ENCODE measurements at regions not wholly inside any gene's neighbourhood (a gene's known extent, or its start where the extent isn't known, plus 50 kb on each side); places are given as distances from the start of the nearest gene placed in this dataset.

DNA sequence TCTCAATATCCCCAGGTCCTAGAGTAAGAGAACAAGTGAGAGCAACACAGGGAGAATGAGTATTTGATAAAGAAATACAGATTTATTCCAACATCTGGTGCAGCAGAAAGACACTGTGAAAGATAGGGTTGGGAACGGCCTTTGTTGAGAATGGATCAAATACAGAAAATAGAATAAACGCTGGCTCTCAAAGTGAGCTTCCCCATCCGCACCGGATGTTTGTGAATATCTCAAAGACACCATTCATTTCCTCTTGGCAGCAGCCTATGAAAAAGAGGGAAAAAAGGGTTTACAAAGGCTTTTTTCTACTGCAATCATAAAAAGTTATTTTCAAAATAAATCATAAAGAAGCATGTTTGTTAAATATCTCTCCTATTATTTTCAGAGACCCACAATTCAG lies 279.3 kb downstream of the CASP12 start (continued):
- TF ChIP-seq, protein P1, sequence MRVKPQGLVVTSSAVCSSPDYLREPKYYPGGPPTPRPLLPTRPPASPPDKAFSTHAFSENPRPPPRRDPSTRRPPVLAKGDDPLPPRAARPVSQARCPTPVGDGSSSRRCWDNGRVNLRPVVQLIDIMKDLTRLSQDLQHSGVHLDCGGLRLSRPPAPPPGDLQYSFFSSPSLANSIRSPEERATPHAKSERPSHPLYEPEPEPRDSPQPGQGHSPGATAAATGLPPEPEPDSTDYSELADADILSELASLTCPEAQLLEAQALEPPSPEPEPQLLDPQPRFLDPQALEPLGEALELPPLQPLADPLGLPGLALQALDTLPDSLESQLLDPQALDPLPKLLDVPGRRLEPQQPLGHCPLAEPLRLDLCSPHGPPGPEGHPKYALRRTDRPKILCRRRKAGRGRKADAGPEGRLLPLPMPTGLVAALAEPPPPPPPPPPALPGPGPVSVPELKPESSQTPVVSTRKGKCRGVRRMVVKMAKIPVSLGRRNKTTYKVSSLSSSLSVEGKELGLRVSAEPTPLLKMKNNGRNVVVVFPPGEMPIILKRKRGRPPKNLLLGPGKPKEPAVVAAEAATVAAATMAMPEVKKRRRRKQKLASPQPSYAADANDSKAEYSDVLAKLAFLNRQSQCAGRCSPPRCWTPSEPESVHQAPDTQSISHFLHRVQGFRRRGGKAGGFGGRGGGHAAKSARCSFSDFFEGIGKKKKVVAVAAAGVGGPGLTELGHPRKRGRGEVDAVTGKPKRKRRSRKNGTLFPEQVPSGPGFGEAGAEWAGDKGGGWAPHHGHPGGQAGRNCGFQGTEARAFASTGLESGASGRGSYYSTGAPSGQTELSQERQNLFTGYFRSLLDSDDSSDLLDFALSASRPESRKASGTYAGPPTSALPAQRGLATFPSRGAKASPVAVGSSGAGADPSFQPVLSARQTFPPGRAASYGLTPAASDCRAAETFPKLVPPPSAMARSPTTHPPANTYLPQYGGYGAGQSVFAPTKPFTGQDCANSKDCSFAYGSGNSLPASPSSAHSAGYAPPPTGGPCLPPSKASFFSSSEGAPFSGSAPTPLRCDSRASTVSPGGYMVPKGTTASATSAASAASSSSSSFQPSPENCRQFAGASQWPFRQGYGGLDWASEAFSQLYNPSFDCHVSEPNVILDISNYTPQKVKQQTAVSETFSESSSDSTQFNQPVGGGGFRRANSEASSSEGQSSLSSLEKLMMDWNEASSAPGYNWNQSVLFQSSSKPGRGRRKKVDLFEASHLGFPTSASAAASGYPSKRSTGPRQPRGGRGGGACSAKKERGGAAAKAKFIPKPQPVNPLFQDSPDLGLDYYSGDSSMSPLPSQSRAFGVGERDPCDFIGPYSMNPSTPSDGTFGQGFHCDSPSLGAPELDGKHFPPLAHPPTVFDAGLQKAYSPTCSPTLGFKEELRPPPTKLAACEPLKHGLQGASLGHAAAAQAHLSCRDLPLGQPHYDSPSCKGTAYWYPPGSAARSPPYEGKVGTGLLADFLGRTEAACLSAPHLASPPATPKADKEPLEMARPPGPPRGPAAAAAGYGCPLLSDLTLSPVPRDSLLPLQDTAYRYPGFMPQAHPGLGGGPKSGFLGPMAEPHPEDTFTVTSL (CRISPR knock-in tag; IDR thresholded peaks at IDR 0.05; ENCODE audit: borderline replicate concordance), result no peak
- TF ChIP-seq HNRNPK (IDR thresholded peaks at IDR 0.05; ENCODE audit: low read depth, low read length, poor library complexity, severe bottlenecking) (no peak), ZNF670 (CRISPR knock-in tag; IDR thresholded peaks at IDR 0.05; ENCODE audit: borderline replicate concordance) (no peak)

DNA sequence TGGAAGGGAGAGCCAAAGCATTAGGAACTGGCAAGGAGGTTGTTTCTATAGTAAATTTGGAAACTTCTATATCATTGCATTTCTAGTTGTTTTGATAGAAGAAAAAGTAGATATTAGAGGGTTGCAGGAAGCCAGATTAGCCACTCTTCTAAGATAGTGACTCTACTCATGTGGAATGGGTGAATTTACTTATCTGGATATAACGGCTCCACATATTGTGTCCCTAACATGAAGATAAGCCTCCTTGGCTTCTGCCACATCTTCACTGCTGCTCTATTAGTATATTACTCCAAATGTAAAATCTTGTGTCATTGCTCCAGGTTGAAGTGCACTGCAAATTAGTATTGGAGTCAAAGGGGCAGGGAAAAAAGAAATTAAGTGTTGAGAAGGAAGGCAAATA lies 283.3 kb downstream of the CASP12 start:
- ATAC-seq (no peak), FAIRE-seq (no peak), DNase-seq (ENCODE audit: low spot score) (no peak)
- Histone ChIP-seq H3K4me2 (ENCODE audit: low read depth, low read length) (no peak overlapping the region), H4K20me1 (ENCODE audit: insufficient read depth, low read length) (no peaks in the 10 kb centered on the region), H3K79me2 (ENCODE audit: insufficient read depth, low read length) (no peaks in the 10 kb centered on the region), H3K27me3 (ENCODE audit: control insufficient read depth in 1 of 2, insufficient read depth in 2 of 2, low read length in 2 of 2) (no peaks in the 10 kb centered on the region), H2AFZ (ENCODE audit: low read length) (no peak overlapping the region), H3K9me3 (ENCODE audit: low read length) (peaks cover 7% of the 10 kb centered on the region; the same call in 1 of the 2 replicates), H3K27ac (ENCODE audit: extremely low read length, insufficient read depth, low read length) (no peak overlapping the region), H3K4me1 (ENCODE audit: insufficient read depth, low read length) (no peaks in the 10 kb centered on the region), H3K4me3 (replicated peaks in 1 of 3; ENCODE audit: insufficient read depth in 1 of 3, low read depth in 2 of 3, low read length in 3 of 3) (no peak overlapping the region), H3K9ac (ENCODE audit: insufficient read depth, low read depth, low read length) (no peak overlapping the region), H3K36me3 (replicated peaks in 1 of 2; ENCODE audit: control insufficient read depth in 1 of 2, insufficient read depth in 2 of 2, low read length in 2 of 2) (no peaks in the 10 kb centered on the region)
- ChIA-PET POLR2A (no interaction called here), CTCF (ENCODE audit: low intra/inter-chr PET ratio, low total read pairs) (no interaction called here)
- TF ChIP-seq NR2F1 (CRISPR knock-in tag; IDR thresholded peaks at IDR 0.05), result no peak
- TF ChIP-seq FOSL2 (CRISPR knock-in tag; IDR thresholded peaks at IDR 0.05), result no peak
- TF ChIP-seq, protein P2, sequence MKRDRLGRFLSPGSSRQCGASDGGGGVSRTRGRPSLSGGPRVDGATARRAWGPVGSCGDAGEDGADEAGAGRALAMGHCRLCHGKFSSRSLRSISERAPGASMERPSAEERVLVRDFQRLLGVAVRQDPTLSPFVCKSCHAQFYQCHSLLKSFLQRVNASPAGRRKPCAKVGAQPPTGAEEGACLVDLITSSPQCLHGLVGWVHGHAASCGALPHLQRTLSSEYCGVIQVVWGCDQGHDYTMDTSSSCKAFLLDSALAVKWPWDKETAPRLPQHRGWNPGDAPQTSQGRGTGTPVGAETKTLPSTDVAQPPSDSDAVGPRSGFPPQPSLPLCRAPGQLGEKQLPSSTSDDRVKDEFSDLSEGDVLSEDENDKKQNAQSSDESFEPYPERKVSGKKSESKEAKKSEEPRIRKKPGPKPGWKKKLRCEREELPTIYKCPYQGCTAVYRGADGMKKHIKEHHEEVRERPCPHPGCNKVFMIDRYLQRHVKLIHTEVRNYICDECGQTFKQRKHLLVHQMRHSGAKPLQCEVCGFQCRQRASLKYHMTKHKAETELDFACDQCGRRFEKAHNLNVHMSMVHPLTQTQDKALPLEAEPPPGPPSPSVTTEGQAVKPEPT (CRISPR knock-in tag; IDR thresholded peaks at IDR 0.05; ENCODE audit: low read depth), result no peak
- TF ChIP-seq PAF1 (CRISPR knock-in tag; IDR thresholded peaks at IDR 0.05), result no peak
- TF ChIP-seq ZNF546 (CRISPR knock-in tag; conservative IDR thresholded peaks at IDR 0.05), result no peak
- TF ChIP-seq SNRNP70 (IDR thresholded peaks at IDR 0.05; ENCODE audit: low read depth, low read length), result no peak
- no peak for TF ChIP-seq ZSCAN9 (CRISPR knock-in tag; IDR thresholded peaks at IDR 0.05; ENCODE audit: borderline replicate concordance)
- intact Hi-C loops (cut with micrococcal nuclease; ENCODE audit: unreplicated experiment), result no loop called here
- BruUV-seq (replicated peaks), result no TSS peak
- 6% methylated on average over 1 of the region's 1 CpG for WGBS (ENCODE audit: low lambda C conversion rate)
- in situ Hi-C loops (cut with HindIII; ENCODE audit: extremely low pct_ligation_motif_present, low pct_unique_long_range_greater_than_20kb), result no loop called here
